ENCODE measurements at regions not wholly inside any gene's neighbourhood (a gene's known extent, or its start where the extent isn't known, plus 50 kb on each side); places are given as distances from the start of the nearest gene placed in this dataset.

- DNase-seq: no peak
These were observed 72.4 kb upstream of the IFNAR2 start for GRCh38 chr21:33157303-33157702.

- DNase-seq: no peak
These were observed 71.1 kb upstream of the IFNAR2 start for GRCh38 chr21:33158654-33159053.

DNA sequence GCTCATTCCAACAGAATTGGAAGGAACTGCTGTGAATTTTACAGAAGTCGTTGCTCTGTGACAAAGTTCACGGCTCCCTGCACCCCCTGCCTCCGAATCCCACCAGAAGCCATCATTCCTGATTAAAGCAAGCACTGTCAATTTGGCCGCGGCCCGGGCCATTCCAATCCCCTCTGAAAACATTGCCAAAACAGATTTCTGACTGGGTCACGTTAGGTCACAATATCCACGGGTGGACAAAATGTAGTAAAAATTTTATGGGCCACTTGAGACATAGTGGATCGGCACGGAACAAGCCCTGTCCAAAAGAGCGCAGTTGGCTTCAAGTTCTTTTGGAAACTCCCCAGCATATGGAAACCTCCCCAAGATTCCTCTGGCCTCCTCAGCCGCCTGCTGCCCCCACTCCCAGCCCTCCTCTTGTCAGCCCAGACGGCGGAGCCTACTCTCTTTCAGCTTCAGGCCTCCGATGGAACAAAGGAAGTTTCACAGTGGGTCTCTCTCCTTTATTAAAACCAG is 67.2 kb upstream of the IFNAR2 start:
- DNase-seq: no peak

DNA sequence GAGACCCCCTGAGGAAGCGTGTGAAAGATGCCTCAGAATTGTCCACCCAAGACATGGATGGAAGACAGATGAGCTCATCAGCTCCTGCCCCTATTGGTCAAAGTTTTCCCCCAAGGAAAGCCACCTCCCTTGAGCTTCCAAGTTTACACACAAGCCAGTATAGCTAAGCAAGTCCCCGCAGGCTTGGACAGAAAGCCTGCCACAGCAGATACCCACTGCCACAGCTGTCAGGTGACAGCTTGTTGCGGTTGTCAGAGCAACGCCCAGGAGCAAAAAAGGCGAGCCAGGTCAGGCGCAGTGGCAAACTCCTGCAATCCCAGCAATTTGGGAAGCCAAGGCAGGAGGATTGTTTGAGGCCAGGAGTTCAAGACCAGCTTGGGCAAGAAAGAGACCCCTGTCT is 60.9 kb upstream of the IFNAR2 start:
- no peak for DNase-seq

DNA sequence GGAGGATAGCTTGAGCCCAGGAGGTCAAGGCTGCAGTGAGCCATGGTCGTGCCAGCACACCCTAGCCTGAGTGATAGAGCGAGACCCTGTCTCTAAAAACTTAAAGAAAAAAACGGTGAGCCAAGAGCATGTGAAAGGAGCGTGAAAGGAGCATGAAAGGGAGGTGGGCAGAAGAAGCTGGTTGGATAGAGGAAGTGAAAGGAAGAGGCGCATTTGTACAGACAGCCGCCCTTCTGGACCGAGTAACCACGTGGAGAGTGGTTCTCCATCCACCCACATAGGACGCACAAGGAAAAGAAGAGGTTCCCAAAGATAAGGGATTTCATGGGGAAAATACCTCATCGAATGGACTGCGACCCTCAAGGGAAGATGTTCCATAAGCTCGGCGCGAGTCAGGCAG is 60.4 kb upstream of the IFNAR2 start:
- no peak for DNase-seq

- DNase-seq: no peak
These were observed 58.0 kb upstream of the IFNAR2 start for GRCh38 chr21:33171616-33172169.

DNA sequence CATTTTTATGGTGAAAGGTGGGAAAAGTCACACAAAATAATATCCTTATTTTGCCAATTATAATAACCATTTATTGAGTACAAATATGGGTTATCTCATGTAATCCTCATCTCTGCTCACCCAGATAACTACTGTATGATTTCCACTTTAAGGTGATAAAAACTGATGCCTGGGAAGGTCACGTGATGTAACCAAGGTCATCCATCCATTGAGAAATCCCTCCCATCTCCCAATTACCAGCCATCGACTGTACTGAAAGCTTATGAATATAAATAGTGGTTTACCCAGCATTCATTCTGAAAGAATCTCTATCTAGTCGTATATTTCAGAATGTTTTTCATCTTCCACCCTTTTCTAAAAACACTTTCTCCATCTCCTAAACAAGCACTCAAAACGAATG is 55.0 kb upstream of the IFNAR2 start:
- DNase-seq: no peak

Data from activated CD4-positive, CD25-positive, alpha-beta regulatory T cell treated with anti-CD3 and anti-CD28 coated beads, Interleukin-2, amount 50 U/mL, for 72 hours (primary cell).